ENCODE measurements at regions not wholly inside any gene's neighbourhood (a gene's known extent, or its start where the extent isn't known, plus 50 kb on each side); places are given as distances from the start of the nearest gene placed in this dataset.

DNA sequence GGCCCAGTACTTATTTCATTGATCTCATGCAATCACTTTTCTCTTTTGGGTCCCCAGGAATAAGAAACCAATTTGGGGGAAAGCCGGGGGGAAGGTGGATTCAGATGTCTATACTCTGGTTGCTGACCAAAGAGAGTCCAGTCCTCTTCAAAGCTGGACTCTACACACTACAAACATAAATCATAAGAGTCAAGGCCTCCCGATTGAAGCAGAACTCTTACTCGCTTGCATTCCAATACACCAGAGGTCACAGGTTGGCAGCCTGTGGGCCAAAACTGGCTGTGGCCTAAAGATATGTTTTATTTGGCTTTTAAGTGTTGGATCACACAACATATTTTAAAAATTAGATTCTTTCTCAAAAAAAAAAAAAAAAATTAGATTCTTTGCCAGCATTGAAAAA, 311.4 kb upstream of the MSX2 start:
- no peak for TF ChIP-seq EZH2 (IDR thresholded peaks at IDR 0.05; ENCODE audit: insufficient read depth, poor library complexity, severe bottlenecking)
- TF ChIP-seq EZH2phosphoT487 (IDR thresholded peaks at IDR 0.05; ENCODE audit: insufficient read depth, low read depth): no peak
